KMS-11 (cell line): ENCODE measurements at regions not wholly inside any gene's neighbourhood (a gene's known extent, or its start where the extent isn't known, plus 50 kb on each side); places are given as distances from the start of the nearest gene placed in this dataset.

ENCODE experiments used
- H2AFZ ChIP-seq: fragments of 200-600 bp; sonication (generic); 2 replicates; pipeline ENCODE4 v1.6.1; 2016; ENCODE audit warnings: antibody characterized with exemption, mixed run types, low read depth
- H3K27ac ChIP-seq: fragments of 200-600 bp; sonication (generic); 2 replicates; pipeline ENCODE4 v1.6.1; 2016; ENCODE audit warnings: mild to moderate bottlenecking, mixed run types
- H3K27me3 ChIP-seq: fragments of 200-600 bp; sonication (generic); 2 replicates; pipeline ENCODE4 v1.6.1; 2017; ENCODE audit warnings: mild to moderate bottlenecking, low read depth, mixed run types, moderate library complexity; ENCODE audit not compliant: insufficient read depth
- H3K36me3 ChIP-seq: fragments of 200-600 bp; sonication (generic); 2 replicates; pipeline ENCODE4 v1.6.1; 2017; ENCODE audit warnings: mild to moderate bottlenecking, mixed run types; ENCODE audit not compliant: insufficient read depth
- H3K4me1 ChIP-seq: fragments of 200-600 bp; sonication (generic); 2 replicates; pipeline ENCODE4 v1.6.1; 2016; ENCODE audit warnings: mild to moderate bottlenecking, low read depth, mixed run types; ENCODE audit not compliant: poor library complexity, severe bottlenecking
- H3K4me2 ChIP-seq: fragments of 200-600 bp; sonication (generic); 2 replicates; pipeline ENCODE4 v1.7.0; 2016; ENCODE audit warnings: mild to moderate bottlenecking, mixed run types
- H3K4me3 ChIP-seq: fragments of 200-600 bp; sonication (generic); IDR thresholded peaks from 2 replicates; pipeline ENCODE4 v1.6.1; 2017; ENCODE audit warnings: low read depth, low read length, mixed read lengths; ENCODE audit not compliant: insufficient read depth
- H3K79me2 ChIP-seq: fragments of 200-600 bp; sonication (generic); 2 replicates; pipeline ENCODE4 v1.6.1; 2016; ENCODE audit warnings: low read depth, mixed run types; ENCODE audit not compliant: insufficient read depth
- H3K9ac ChIP-seq: fragments of 200-600 bp; sonication (generic); 2 replicates; pipeline ENCODE4 v1.6.1; 2016; ENCODE audit warnings: mild to moderate bottlenecking, mixed run types
- H4K20me1 ChIP-seq: fragments of 200-600 bp; sonication (generic); 2 replicates; pipeline ENCODE4 v1.6.1; 2016; ENCODE audit warnings: mild to moderate bottlenecking, mixed run types; ENCODE audit not compliant: insufficient read depth
- CTCF ChIP-seq: fragments of 200-600 bp; sonication (generic); conservative IDR thresholded peaks from 2 replicates; pipeline ENCODE4 v1.6.1; 2017; ENCODE audit warnings: low read depth, mild to moderate bottlenecking, antibody characterized with exemption, low read length, moderate library complexity, mixed read lengths

GRCh38 chr12:107406932-107407331 is 278.7 kb upstream of the PWP1 start:
- H3K36me3 ChIP-seq: no peaks in the 10 kb centered on the region
- no peak overlapping the region for H3K4me3 ChIP-seq
- no peaks in the 10 kb centered on the region for H3K79me2 ChIP-seq
- no peak overlapping the region for H3K4me2 ChIP-seq
- H3K27me3 ChIP-seq: no peaks in the 10 kb centered on the region
- TF ChIP-seq CTCF: no peak
- H2AFZ ChIP-seq: no peak overlapping the region
- H4K20me1 ChIP-seq: no peaks in the 10 kb centered on the region
- no peaks in the 10 kb centered on the region for H3K4me1 ChIP-seq
- H3K27ac ChIP-seq: no peak overlapping the region
- no peak overlapping the region for H3K9ac ChIP-seq

- Histone ChIP-seq H3K27me3 (no peaks in the 10 kb centered on the region), H3K27ac (no peak overlapping the region), H3K36me3 (no peaks in the 10 kb centered on the region), H2AFZ (no peak overlapping the region), H4K20me1 (no peaks in the 10 kb centered on the region), H3K4me3 (no peak overlapping the region), H3K9ac (no peak overlapping the region), H3K79me2 (no peaks in the 10 kb centered on the region), H3K4me2 (no peak overlapping the region), H3K4me1 (no peaks in the 10 kb centered on the region)
- no peak for TF ChIP-seq CTCF
Measured at GRCh38 chr12:107411792-107412535, 273.6 kb upstream of the PWP1 start.

GRCh38 chr12:107415071-107415470 is 270.5 kb upstream of the PWP1 start:
- H3K79me2 ChIP-seq: no peaks in the 10 kb centered on the region
- no peak for TF ChIP-seq CTCF
- no peak overlapping the region for H3K4me2 ChIP-seq

GRCh38 chr12:107415834-107416233 is 269.8 kb upstream of the PWP1 start:
- Histone ChIP-seq H3K4me2 (no peak overlapping the region), H3K4me3 (no peak overlapping the region)

More at GRCh38 chr12:107415071-107415470, 270.5 kb upstream of the PWP1 start:
- H3K36me3 ChIP-seq: no peaks in the 10 kb centered on the region
- no peak overlapping the region for H3K27ac ChIP-seq
- H2AFZ ChIP-seq: no peak overlapping the region
- H3K9ac ChIP-seq: no peak overlapping the region
- H4K20me1 ChIP-seq: no peaks in the 10 kb centered on the region
- no peaks in the 10 kb centered on the region for H3K4me1 ChIP-seq
- H3K27me3 ChIP-seq: no peaks in the 10 kb centered on the region
- H3K4me3 ChIP-seq: no peak overlapping the region

More at GRCh38 chr12:107415834-107416233, 269.8 kb upstream of the PWP1 start:
- Histone ChIP-seq H3K9ac (no peak overlapping the region), H4K20me1 (no peaks in the 10 kb centered on the region), H2AFZ (no peak overlapping the region), H3K4me1 (no peaks in the 10 kb centered on the region), H3K79me2 (no peaks in the 10 kb centered on the region), H3K27me3 (no peaks in the 10 kb centered on the region), H3K27ac (no peak overlapping the region), H3K36me3 (no peaks in the 10 kb centered on the region)
- TF ChIP-seq CTCF: no peak
